Left hindlimb (tissue), 1 donor: ENCODE measurements at regions not wholly inside any gene's neighbourhood (a gene's known extent, or its start where the extent isn't known, plus 50 kb on each side); places are given as distances from the start of the nearest gene placed in this dataset.
A peak's percentile ranks its signal among the peaks of the same experiment; 100 is the strongest.

Source experiments
- DNase-seq: peaks from one replicate; pipeline ENCODE4 v3.0.0-alpha.2; 2018

DNA sequence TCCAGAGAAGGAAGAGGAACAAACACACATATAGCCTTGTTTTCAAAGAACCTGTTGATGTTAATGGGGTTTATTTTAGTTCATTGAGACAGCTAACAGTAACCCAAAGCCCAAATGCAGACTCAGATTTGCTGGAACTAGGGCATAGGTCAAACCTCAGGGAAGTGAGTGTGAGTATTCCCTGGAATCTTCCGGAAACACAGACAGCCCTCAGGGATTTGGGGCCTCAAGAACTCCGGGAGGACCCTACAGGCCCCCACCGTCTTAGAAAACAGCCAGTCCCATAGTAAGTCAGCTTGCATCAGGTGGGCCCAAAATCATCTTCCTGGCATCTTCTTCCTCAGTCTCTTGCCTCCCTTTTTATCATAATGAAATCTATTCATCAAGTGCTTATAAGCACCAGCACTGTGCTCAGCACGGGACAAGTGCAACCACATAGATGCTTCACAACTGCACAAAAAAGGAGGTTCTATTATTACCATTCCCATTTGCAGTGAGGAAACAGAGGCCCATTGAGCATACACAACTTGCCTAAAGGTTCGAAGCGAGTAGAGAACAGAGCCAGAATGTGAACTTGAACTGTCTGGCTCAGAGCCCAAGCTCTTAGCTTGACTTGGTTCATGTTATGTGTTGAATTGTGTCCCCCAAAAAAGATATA, 50.2 kb upstream of the BCL11A start:
- no peak for DNase-seq

DNA sequence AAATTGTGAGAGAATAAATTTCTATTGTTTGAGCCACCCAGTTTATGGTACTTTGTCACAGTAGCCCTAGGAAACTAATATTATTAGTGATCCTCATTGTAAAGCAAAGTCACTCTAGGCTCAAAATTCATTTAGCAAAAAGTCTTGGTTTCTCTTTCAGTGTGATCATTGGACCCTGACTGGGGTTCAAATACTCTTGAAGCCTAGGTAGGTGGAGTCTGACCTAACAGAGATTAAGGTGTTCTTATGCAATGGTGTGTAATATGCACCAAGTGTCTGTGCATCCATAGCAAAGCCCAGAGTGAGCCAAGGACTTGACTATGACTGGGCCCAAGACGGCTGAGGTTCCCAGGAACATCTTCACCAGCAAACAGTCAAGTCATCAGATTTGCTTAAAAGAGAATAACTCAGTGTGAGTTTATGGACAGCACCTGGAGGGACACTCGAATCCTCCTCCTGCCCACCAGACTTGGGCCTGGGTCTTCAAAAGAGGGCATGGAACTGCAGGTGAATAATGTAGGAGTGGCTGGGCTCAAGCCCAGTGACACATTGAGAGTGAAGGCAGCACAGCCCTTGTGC, 51.1 kb upstream of the BCL11A start:
- no peak for DNase-seq

DNA sequence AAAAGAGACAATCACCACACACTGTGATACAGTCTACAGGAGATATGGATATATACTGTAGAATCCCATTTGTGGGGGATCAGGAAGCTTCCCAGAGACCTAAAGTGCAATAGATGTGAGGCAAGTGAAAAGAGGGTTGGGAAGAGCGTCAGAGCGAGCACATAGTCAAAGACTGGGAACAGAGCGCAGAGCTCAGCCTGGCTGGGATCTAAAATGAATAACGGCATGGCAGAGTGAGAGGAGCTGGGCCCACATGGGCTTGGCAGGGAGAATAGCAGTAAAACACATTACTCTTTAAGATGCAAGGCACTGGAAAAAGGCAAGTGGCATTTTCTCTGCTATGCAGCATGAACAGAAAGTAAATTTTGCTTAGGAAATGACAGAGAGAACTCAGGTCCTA, 52.4 kb upstream of the BCL11A start:
- DNase-seq: no peak

DNA sequence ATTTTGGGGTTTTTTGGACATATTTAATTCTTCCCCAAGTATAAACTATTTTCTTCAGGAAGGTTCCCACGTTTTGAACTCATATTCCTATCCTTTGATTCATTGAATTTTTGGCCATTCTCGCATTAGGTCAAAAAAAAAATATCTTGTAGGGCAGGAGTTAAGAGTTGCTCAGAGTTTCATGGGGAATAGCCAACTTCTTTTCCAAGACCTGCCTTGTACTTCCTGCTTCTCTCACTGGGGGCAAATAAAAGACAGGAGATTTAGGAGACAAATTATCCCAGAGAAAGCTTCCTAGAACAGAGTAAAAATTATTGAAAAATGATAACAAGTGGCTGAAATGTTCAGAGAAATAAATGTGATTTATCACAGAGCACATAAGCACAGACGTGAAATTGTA, 55.2 kb upstream of the BCL11A start:
- no peak for DNase-seq

DNA sequence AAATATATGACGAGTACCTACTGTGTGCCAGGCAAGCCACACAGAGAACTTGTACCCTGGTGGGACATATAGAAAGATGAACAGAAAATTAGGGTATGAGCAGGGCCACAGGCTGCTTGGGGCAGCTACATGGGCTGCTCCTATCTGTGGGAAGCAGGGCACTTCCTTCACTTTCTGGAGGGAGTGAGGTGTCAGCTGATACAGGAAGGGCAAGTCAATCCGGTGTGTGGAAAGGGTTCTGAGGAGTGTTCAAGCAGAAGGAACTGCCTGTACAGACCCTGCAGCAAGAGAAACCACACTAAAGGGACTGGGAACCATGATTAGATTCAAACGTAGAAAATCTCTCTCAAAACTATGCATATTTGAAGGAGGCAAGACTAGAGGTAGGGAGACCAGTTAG, 58.6 kb upstream of the BCL11A start:
- no peak for DNase-seq

DNA sequence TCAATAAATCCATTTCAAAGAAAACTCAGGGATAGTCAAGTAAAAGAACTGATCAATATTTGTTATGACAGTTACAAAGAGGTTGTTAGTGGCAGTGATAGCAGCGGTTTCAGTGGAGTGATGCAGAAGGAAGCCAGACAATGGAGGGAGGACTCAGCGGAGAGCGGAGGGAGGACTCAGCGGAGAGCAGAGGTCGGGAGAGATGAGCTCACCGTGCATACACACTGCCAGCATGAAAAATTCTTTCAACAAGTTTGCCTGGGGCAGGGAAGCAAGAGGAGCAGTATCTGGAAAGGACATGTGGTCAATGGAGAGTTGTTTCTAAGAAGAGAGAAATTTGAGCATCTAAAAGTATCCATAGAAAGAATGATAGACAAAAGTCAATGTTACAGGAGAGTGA, 60.9 kb upstream of the BCL11A start:
- DNase-seq: no peak

DNA sequence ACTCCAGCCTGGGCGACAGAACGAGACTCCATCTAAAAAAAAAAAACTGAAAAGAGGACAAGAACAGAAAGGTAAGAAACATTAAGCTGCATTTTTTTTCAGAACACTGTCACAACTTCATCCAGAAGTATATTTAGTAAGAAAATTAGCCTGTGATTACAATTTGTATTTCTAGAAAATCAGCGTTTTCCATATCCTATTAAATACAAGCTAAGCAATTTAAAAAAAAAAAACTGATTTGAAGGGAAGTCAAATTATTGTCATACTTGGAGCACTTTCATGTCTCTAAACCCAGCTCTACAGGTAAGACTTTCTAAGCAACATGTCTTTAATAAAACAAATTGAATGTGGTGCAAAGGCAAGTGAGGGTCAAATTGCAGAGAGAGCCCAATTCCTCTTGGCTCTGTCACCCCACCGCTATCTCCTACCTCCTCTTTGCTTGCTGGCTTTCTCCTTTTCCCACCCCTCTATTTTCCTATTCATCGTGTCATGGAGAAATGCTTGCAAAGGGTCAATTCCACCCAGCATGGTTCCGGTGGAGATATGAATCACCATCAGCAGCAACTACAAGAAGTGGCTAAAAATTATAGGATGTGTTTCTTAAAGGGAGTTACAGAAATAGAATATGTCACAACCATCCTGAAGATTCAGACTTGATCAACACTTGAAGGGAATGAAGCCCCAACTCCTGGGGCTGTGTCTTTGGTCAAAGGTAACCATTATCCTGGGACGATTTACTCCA, 68.4 kb upstream of the BCL11A start:
- DNase-seq: no peak

DNA sequence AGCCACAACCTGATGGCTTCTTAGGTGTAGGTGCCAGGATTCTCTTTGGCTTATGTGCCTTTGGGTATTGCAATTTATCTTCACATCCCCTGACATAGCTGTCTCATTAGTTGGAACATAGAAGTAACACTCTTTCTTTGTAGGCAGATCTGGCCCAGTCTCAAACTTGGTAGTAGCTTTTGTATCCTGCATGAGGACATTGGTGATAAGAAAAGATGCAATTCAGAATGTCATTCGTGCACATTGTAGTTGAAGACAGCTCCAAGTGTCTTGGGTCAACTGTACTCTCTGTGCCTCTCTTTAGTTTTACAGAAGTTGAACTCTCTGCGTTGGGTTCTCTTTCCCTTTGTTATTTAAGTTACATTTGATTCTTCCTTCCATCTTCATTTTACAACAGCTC, 69.6 kb upstream of the BCL11A start:
- no peak for DNase-seq

DNA sequence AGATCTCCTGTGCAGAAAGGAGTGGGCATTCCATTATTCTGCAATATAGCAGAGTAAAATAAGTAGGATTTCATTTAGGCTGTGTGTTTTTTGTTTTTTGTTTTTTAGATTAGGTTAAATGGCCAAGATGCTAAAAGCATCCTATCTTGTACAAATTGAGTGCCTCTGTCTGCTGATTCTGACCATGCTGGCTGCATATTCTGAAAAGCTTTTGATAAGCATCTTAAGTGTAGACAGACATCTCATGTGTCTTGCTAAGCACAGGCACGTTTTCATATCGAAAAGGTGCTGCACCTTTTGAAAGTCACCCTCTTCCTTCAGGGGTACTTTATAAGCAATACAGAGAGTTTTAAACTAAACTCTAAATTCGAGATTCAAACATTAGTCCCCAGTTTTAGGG, 74.0 kb upstream of the BCL11A start:
- no peak for DNase-seq

DNA sequence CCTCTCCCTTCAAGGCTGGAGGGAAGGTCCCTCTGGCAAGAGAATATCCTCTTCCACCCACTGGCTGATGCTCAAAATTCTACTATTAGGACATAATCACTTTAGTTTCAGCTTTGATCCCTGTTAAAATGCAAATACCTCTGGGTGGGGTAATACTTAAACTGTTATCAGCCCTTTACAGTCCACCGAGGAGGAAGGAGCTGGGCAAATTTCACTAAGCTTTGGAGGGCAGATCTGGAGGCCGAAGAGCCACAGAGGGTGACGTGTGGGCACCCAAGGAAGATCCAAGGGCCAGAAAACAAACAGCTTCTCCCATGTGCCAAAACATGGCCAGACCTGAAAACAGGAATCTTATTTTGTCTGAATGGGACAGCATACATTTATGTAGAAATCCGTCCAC, 74.6 kb upstream of the BCL11A start:
- no peak for DNase-seq

DNA sequence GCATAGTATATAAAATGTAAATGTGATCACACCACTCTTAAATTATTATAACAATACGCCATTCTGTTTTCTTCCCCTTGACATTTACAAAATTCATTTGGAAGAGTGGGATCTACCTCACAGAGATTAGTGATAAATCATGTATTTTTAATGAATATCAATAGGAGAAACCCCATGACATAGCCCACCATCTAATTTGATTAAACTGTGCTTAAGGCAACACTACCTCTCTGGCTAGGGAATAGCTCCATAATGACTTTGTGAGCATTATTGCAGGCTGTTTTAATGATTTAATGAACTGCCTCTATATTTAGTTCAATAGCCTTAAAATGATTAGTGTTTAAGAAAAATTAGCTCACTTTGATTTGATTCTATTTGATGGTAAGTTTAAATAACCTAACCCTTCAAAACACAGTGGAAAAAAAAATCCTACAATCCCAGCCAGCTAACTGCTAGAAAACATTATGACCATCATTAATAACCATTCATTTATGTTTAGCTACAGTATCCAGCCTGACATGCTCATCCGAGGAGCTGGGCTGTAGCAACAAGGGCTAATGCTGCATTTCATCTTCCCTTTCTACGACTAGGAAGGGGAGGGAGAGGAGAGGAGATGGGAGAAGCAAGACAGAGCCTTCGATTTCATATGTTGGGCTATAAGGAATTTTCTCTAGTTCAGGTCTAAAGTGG, 75.3 kb upstream of the BCL11A start:
- no peak for DNase-seq

DNA sequence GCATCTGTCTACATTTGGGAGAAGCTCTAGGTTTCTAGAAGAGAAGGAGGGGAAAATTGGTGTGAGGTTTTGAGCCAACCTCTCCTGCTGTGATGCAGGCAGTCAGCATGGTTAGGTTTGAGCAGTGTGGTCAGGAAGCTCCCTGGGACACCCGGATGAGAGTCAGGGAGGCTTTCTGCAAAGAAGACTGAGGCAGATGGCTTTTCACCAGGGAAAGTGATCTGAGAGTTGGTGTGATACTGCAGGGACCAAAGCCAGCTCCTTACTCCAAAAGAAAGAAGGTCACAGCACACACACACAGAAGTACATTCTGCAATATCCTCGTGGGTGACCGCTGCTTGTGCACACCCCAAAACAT, 75.8 kb upstream of the BCL11A start:
- DNase-seq: no peak

DNA sequence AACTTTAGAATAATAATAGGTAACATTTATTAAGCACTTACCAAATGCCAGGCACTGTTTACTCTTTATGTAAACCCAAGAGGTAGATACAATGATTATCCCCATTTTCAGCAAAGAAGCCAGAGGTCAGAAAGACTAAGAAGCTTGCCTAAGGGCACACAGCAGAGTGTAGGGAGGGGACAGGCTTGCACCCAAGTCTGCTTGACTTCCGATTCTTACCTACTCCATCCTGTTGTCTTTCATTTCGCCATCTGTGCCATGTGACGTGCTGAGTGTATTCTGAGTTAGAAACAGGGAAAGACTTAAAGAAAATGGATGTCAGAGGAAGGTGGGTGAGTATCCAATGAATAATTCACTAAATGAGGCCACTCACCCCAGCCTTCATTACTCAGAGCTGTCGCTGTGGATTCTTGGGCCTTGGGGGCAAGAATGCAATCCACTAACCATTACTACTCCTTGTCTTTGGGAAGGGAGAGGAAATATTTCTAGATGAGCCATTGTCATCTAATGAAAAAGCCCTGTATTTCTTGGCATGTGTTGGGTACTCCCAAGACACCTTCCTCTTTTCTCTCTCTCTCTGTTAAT, 76.4 kb upstream of the BCL11A start:
- DNase-seq: no peak

DNA sequence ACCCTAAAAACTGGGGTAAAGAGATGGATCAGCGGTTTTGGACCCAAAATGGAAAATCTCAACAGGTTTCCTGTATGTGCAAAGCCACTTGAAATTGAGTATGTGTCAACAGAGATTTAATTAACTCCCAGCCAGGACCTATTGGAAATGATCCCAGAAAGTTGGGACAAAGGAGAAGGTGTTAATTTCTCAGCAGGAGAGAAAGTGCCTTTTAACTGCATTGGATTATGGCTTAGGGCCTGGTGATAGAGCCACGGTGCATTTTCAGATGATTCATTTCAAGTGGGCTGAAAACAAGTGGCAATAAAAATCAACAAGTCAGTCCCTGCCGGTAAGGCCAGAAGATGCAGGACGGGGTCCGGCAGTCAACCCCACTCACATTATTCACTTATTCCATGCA, 80.2 kb upstream of the BCL11A start:
- DNase-seq: no peak

DNA sequence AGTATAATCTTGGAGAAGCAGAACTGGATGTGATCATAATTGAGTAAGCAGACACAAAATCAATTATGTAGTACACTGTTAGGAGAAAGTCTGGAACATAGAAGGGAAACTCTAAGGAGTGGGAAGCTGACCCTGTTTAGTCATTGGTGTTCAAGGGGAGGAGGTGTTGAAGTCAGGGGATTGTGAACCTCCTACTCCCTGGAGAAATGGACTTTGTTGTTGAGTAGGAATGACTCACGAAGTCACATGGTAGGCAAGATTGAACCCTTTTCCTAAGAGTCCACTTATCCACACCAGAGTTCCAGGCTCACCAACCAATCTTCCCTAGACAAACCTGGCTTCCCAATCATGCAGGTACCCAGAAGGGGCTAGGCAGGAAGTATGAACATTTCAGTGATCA, 81.0 kb upstream of the BCL11A start:
- no peak for DNase-seq

DNA sequence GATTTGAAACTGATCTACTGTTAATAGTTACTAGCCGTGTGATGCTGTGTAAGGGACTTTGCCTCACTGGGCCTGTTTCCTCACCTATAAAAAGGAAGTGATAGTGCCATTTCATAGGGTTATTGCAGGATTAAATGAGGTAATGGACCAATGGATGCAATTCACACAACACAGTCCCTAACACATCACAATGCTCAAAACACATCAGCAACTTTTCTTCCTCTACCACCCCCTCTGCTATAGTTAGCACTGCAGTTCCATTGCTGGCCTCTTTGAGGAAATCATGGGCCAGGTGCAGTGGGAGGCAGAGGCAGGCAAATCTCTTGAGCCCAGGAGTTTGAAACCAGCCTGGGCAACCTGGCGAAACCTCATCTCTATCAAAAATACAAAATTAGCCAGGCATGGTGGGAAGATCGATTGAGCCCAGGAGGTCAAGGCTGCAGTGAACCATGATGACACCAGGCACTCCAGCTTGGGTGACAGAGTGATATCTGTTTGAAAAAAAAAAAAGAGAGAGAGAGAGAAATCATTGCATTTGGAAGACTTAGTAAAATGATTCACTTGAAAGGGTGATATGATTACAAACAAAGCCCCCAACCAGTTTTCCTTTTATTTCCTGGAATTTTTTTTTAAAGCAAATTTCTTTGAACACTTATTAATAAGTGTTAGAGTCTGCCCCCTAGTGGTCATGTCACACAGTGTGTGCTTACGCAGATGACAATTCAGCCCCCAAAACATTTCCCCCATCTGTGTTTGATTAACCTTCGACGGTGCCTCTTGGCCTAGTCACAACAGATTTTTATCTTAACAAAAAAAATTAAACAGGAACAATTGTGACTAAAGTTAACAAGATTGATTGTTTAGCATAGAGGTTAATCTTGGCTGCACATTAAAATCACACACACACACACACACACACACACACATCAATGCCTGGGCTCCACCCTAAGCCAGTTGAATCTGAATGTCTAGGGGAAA, 88.6 kb upstream of the BCL11A start:
- no peak for DNase-seq

DNA sequence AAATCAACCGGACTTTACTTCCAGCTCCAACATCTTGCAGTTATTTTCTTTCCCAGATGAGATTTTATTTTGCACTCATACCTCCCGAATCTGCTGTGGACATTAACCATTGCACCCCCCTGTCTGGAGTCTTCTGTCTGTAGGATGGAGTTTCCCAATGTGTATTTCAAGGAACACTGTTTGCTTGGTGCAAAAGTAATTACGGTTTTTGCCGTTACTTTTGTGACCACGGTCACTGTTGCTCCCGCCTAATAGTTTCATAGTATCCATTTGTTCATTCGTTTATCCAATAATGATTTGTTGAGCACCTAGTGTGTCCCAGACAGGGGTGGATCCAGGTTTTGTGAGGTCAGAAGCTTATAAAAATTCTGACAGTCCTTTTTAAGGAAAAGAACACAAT, 90.3 kb upstream of the BCL11A start:
- DNase-seq: no peak

DNA sequence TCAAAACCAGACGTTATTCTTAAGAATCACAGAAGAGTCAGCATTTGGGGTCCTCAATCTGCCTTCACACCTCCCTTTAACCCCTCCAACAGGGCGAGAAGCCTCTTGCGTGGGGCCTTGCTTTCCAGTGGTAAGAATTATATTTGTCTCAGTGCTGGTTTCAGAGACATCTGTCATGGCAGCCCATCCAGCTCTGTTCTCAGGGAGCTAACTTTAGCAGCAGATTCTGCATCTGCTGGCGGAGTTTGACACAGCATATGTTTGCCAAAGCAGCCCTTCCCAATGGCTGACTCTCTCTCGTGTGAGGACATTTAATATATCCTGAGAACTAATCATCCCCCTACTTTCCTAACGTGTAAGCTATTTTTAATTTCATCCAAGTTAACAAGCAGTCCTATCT, 91.5 kb upstream of the BCL11A start:
- peak; percentile 42 for DNase-seq

DNA sequence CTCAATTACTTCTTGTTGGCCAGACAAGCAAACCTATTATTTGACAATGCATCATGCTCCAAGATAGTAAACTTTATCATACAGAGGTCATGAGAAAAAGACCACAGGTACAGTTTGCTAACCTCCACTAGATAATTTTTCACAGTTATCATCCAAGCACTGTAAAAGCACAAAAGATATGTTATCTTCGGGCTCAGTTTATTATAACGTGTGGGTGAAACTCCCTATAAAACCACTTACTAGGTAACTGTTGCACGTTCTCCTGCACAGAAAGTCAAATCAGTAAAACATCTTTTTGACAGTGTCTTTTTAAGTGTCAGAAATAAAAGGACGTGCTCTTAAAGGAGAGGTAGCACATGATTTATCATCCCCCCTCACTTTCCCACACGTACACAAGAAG, 94.7 kb upstream of the BCL11A start:
- DNase-seq: no peak

DNA sequence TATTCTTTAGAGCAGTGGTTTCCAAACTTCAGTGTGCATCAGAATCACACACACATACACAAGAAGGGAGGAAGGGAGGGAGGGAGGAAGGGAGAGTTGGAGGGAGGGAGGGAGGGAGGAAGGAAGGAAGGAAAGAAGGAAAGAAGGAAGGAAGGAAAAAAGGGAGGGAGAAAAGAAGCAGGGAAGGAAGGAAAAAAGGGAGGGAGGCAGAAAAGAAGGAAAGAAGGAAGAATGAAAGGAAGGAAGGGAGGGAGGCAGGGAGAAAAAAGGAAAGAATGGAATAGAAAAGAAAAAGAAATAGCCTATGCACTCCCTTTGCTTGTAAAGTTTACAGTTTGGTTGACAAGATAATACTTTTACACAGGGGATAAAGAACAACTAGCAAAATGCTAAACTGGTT, 96.3 kb upstream of the BCL11A start:
- DNase-seq: no peak

DNA sequence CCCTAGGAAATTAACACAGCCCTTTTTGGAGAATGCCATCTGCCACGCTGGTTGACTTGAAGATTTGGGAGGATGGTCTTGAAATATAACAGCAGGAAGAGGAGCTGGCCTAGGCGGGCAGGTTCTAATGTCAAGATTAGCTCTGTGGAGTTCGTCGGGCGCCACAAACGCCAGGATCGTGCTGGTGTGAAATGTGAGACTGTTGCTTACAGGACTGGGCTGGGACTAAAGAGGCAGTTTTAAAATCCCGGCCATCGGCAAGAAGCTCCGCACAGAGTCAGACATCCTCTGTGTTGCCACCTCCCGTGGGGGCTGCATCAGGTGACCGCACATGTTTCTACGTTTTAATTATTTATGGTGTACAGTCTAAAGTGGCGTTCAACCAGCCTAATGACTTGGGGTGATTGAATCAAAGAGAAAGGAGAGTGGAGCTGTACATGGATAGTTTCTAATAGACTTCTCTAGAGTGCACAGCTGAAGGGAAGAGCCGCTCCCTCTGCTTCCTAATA, 99.4 kb upstream of the BCL11A start:
- no peak for DNase-seq

DNA sequence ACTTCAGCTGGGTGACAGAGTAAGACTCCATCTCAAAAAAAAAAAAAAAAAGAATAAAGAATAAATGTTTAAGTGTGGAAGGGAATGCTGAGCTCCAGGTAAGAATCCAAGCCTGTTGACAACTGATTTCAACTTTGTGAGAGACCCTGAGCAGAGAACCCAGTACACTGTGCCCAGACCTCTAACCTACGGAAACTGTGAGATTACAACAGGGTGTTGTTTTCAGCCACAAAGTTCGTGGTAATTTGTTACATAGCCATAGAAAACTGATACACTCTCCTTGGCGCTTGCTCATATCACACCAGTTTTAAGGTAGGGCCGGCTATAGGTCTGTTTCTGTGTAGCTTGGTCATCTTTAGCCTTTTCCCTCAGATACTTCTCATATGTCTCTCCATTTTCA, 98.4 kb upstream of the PAPOLG start:
- no peak for DNase-seq
